ENCODE measurements at regions not wholly inside any gene's neighbourhood (a gene's known extent, or its start where the extent isn't known, plus 50 kb on each side); places are given as distances from the start of the nearest gene placed in this dataset.

- H3K4me1 ChIP-seq: no peaks in the 10 kb centered on the region
- TF ChIP-seq EP300 (IDR thresholded peaks at IDR 0.05): no peak
- no peak for TF ChIP-seq POLR2AphosphoS5 (IDR thresholded peaks at IDR 0.05)
- no peaks in the 10 kb centered on the region for H3K36me3 ChIP-seq
- no peak for DNase-seq
- H3K27ac ChIP-seq: no peak overlapping the region
- H3K27me3 ChIP-seq: no peaks in the 10 kb centered on the region
- H3K4me3 ChIP-seq: no peak overlapping the region
- intact Hi-C loops (cut with DNase I; ENCODE audit: low total_unique reads): no loop called here
- 61 to 68% (median 67%) methylated on average over 5 of the region's 5 CpGs for WGBS, 5 donors
- no peaks in the 10 kb centered on the region for H3K9me3 ChIP-seq
These were observed 305.0 kb upstream of the MON1B start for GRCh38 chr16:76885776-76886537.

- intact Hi-C loops (cut with DNase I; ENCODE audit: low total_unique reads): no loop called here
- no peak overlapping the region for H3K4me3 ChIP-seq
- no peak for DNase-seq
- 84 to 97% (median 90%) methylated on average over 1 of the region's 1 CpG for WGBS, 5 donors
- H3K4me1 ChIP-seq: no peaks in the 10 kb centered on the region
- TF ChIP-seq POLR2AphosphoS5 (IDR thresholded peaks at IDR 0.05) (no peak), EP300 (IDR thresholded peaks at IDR 0.05) (no peak), CTCF (IDR thresholded peaks at IDR 0.05) (no peak), POLR2A (IDR thresholded peaks at IDR 0.05) (no peak)
- H3K9me3 ChIP-seq: no peaks in the 10 kb centered on the region
- H3K36me3 ChIP-seq: no peaks in the 10 kb centered on the region
- no peaks in the 10 kb centered on the region for H3K27me3 ChIP-seq
- no peak overlapping the region for H3K27ac ChIP-seq
These were observed 293.2 kb upstream of the MON1B start for GRCh38 chr16:76897816-76898215.

GRCh38 chr16:76899767-76900166 is 291.2 kb upstream of the MON1B start:
- Histone ChIP-seq H3K27ac (no peak overlapping the region), H3K27me3 (no peaks in the 10 kb centered on the region), H3K9me3 (no peaks in the 10 kb centered on the region), H3K4me1 (no peaks in the 10 kb centered on the region), H3K36me3 (no peaks in the 10 kb centered on the region), H3K4me3 (no peak overlapping the region)
- no peak for DNase-seq
- TF ChIP-seq POLR2AphosphoS5 (IDR thresholded peaks at IDR 0.05): no peak
- intact Hi-C loops (cut with DNase I; ENCODE audit: low total_unique reads): no loop called here

- peak overlapping the region in 1 of 5 donors; percentile 15 for H3K27ac ChIP-seq
- TF ChIP-seq EP300 (IDR thresholded peaks at IDR 0.05) (no peak), POLR2A (IDR thresholded peaks at IDR 0.05) (no peak), CTCF (IDR thresholded peaks at IDR 0.05) (no peak), POLR2AphosphoS5 (IDR thresholded peaks at IDR 0.05) (no peak)
- H3K4me3 ChIP-seq: no peak overlapping the region
- no peaks in the 10 kb centered on the region for H3K36me3 ChIP-seq
- H3K9me3 ChIP-seq: no peaks in the 10 kb centered on the region
- 43 to 51% (median 46%) methylated on average over 6 of the region's 6 CpGs for WGBS, 5 donors
- no peaks in the 10 kb centered on the region for H3K27me3 ChIP-seq
- intact Hi-C loops (cut with DNase I; ENCODE audit: low total_unique reads): no loop called here
- no peaks in the 10 kb centered on the region for H3K4me1 ChIP-seq
- no peak for DNase-seq
These were observed 290.4 kb upstream of the MON1B start for GRCh38 chr16:76900285-76901263.

GRCh38 chr16:76906552-76906951 is 284.4 kb upstream of the MON1B start:
- no peak for DNase-seq
- no peaks in the 10 kb centered on the region for H3K27me3 ChIP-seq
- intact Hi-C loops (cut with DNase I; ENCODE audit: low total_unique reads): no loop called here
- TF ChIP-seq EP300 (IDR thresholded peaks at IDR 0.05) (no peak), CTCF (IDR thresholded peaks at IDR 0.05) (no peak), POLR2AphosphoS5 (IDR thresholded peaks at IDR 0.05) (no peak), POLR2A (IDR thresholded peaks at IDR 0.05) (no peak)
- H3K9me3 ChIP-seq: no peaks in the 10 kb centered on the region
- H3K27ac ChIP-seq: no peak overlapping the region
- no peaks in the 10 kb centered on the region for H3K4me1 ChIP-seq
- no peaks in the 10 kb centered on the region for H3K36me3 ChIP-seq
- no peak overlapping the region for H3K4me3 ChIP-seq
- 41 to 51% (median 46%) methylated on average over 2 of the region's 2 CpGs for WGBS, 5 donors

All from stomach (tissue), 8 donors.